Pulmonary artery endothelial cell (primary cell): ENCODE measurements at regions not wholly inside any gene's neighbourhood (a gene's known extent, or its start where the extent isn't known, plus 50 kb on each side); places are given as distances from the start of the nearest gene placed in this dataset.
"Not testable (repeated sequence)": the region's sequence is repeated elsewhere in the genome, so short reads cannot be mapped to it uniquely, and the experiment has no call there.

ENCODE experiments used
- DNase-seq: peaks from one replicate; pipeline ENCODE4 v3.0.0-alpha.2; 2011; ENCODE audit warnings: low read depth, low spot score

- no peak for DNase-seq
These were observed 151.5 kb downstream of the KCNJ2 start for GRCh38 chr17:70320673-70321345.

GRCh38 chr17:70321352-70321751, 152.0 kb downstream of the KCNJ2 start:
- DNase-seq: no peak

- DNase-seq: no peak
These were observed 153.9 kb downstream of the KCNJ2 start for GRCh38 chr17:70323269-70323668.

GRCh38 chr17:70324031-70324430, 154.7 kb downstream of the KCNJ2 start:
- DNase-seq: no peak

- DNase-seq: no peak
These were observed 157.9 kb downstream of the KCNJ2 start for GRCh38 chr17:70327279-70327678.

GRCh38 chr17:70327723-70328122, 158.4 kb downstream of the KCNJ2 start:
- no peak for DNase-seq

GRCh38 chr17:70329721-70330120, 160.4 kb downstream of the KCNJ2 start:
- DNase-seq: no peak

- DNase-seq: not testable (repeated sequence)
These were observed 161.7 kb downstream of the KCNJ2 start for GRCh38 chr17:70331066-70331465.

- DNase-seq: no peak
These were observed 163.3 kb downstream of the KCNJ2 start for GRCh38 chr17:70332356-70333210.

- DNase-seq: no peak
These were observed 167.1 kb downstream of the KCNJ2 start for GRCh38 chr17:70336411-70336810.

- DNase-seq: no peak
These were observed 169.6 kb downstream of the KCNJ2 start for GRCh38 chr17:70338946-70339354.

- no peak for DNase-seq
These were observed 173.8 kb downstream of the KCNJ2 start for GRCh38 chr17:70343114-70343513.

GRCh38 chr17:70344386-70345060, 175.2 kb downstream of the KCNJ2 start:
- DNase-seq: no peak

GRCh38 chr17:70345061-70345460, 175.7 kb downstream of the KCNJ2 start:
- no peak for DNase-seq

GRCh38 chr17:70352834-70353233, 183.5 kb downstream of the KCNJ2 start:
- DNase-seq: no peak

- no peak for DNase-seq
These were observed 184.2 kb downstream of the KCNJ2 start for GRCh38 chr17:70353408-70354092.

- DNase-seq: no peak
These were observed 185.9 kb downstream of the KCNJ2 start for GRCh38 chr17:70355185-70355584.

- no peak for DNase-seq
These were observed 187.9 kb downstream of the KCNJ2 start for GRCh38 chr17:70357190-70357589.

- DNase-seq: no peak
These were observed 195.8 kb downstream of the KCNJ2 start for GRCh38 chr17:70365091-70365583.

GRCh38 chr17:70366386-70366785, 197.1 kb downstream of the KCNJ2 start:
- no peak for DNase-seq

GRCh38 chr17:70368011-70368410, 198.7 kb downstream of the KCNJ2 start:
- DNase-seq: no peak
